Dendritic cell treated with granulocyte-macrophage colony-stimulating factor and Interleukin-4, amounts not matched to agents 40 ng/mL and 50 ng/mL, for 4 days (primary cell): ENCODE measurements at regions not wholly inside any gene's neighbourhood (a gene's known extent, or its start where the extent isn't known, plus 50 kb on each side); places are given as distances from the start of the nearest gene placed in this dataset.
A peak's percentile ranks its signal among the peaks of the same experiment; 100 is the strongest.
"Not testable (repeated sequence)": the region's sequence is repeated elsewhere in the genome, so short reads cannot be mapped to it uniquely, and the experiment has no call there.

Experiments used
- H3K27ac Mint-ChIP-seq: one replicate; pipeline ENCODE4 v1.8.0; 2022; ENCODE audit warnings: mild to moderate bottlenecking, mixed read lengths
- H3K27me3 Mint-ChIP-seq: one replicate; pipeline ENCODE4 v1.8.0; 2022; ENCODE audit warnings: mild to moderate bottlenecking, mixed read lengths
- H3K36me3 Mint-ChIP-seq: one replicate; pipeline ENCODE4 v1.8.0; 2022; ENCODE audit warnings: low read depth, mixed read lengths
- H3K4me1 Mint-ChIP-seq: one replicate; pipeline ENCODE4 v1.8.0; 2022; ENCODE audit warnings: low read depth, mixed read lengths
- H3K4me3 Mint-ChIP-seq: one replicate; pipeline ENCODE4 v1.8.0; 2022; ENCODE audit warnings: mild to moderate bottlenecking, moderate library complexity, mixed read lengths
- H3K9me3 Mint-ChIP-seq: one replicate; pipeline ENCODE4 v1.8.0; 2022; ENCODE audit warnings: mixed read lengths
- intact Hi-C: fragments of 100-400 bp; cut with micrococcal nuclease; formaldehyde crosslinking; loops from one replicate; pipeline ENCODE4 v1.15.0; 2022

- Mint-ChIP-seq H3K4me1 (peaks cover 63% of the 10 kb centered on the region), H3K36me3 (peaks cover 12% of the 10 kb centered on the region), H3K27me3 (peaks cover 46% of the 10 kb centered on the region)
- H3K4me3 Mint-ChIP-seq, intact Hi-C loops, H3K9me3 Mint-ChIP-seq, H3K27ac Mint-ChIP-seq: not testable (repeated sequence)
These were observed 145.4 kb downstream of the LAT start for GRCh38 chr16:29130131-29130711.

DNA sequence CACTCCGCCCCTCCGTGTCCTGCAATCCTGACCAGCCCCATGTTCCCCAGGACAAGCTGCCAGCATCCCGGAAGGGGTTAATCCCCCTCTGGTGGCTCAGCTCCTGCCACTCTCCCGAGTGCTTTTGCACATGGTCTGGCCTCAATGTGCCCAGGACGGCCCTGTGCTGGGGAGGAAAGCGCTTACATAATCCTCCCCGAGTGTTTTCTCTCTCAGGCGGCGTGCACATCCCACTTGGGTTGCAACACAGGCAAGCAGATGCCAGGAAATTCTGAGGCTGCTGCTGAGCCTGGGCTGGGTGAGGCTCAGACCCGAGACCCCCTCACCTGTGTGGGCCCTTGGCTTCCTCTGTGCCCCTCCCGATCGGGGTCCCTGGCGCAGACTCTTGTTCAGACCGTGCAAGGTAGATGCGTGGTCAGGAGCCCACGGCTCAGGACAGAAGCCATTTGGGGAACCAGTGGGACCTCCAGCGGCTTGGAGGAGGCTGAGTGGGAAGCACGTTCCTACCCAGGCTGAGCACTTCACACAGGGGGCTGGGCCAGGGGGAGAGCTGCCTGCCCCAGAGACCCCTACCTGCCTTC lies 144.7 kb downstream of the LAT start:
- not testable (repeated sequence) for H3K9me3 Mint-ChIP-seq, H3K27ac Mint-ChIP-seq
- Mint-ChIP-seq H3K4me3 (peak overlapping the region; percentile 23), H3K36me3 (peaks cover 11% of the 10 kb centered on the region), H3K27me3 (peaks cover 45% of the 10 kb centered on the region), H3K4me1 (peaks cover 64% of the 10 kb centered on the region)
- intact Hi-C loops, result loop anchor here (5.0 kb wide), 1 partner anchor 58 kb away; no protein-coding TSS in a partner anchor

DNA sequence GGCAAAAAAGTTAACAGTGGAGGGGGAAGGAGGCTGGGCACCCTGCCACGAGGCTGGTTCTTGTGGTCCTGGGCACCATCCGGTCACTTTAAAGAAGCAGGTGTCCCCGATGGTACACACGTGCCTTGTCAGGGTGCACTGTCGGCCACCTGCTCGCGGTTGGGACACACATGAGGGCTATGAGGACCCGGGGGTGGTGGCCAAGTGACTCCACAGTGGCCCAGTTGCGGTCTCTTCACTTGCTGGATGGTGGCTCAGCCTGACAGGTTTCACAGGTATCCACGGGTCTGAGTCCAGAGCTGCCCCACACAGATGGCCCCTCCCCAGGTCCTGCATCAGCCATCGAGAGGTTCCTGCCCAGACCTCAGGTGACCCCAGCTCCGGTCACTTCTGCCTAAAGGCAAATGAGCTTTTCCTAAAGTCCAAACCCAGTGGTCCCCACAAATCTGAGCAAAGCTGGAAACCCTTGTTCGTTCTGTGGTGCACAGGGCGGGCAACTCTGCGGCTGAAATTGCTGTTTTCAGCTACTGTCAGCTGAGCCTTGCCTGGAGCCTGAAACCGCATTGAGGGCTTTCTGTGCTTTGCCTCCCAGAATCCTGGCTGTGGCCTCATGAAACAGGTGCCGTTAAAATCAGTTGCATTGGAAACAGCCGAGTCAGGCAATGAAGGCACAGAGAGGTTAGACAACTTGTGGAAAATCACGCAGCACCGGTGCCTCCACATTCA lies 144.0 kb downstream of the LAT start:
- Mint-ChIP-seq H3K27me3 (peaks cover 43% of the 10 kb centered on the region), H3K4me1 (peaks cover 62% of the 10 kb centered on the region), H3K36me3 (peaks cover 12% of the 10 kb centered on the region)
- H3K9me3 Mint-ChIP-seq, H3K4me3 Mint-ChIP-seq, H3K27ac Mint-ChIP-seq: not testable (repeated sequence)
- intact Hi-C loops, result loop anchor here (5.0 kb wide), 1 partner anchor 58 kb away; no protein-coding TSS in a partner anchor

DNA sequence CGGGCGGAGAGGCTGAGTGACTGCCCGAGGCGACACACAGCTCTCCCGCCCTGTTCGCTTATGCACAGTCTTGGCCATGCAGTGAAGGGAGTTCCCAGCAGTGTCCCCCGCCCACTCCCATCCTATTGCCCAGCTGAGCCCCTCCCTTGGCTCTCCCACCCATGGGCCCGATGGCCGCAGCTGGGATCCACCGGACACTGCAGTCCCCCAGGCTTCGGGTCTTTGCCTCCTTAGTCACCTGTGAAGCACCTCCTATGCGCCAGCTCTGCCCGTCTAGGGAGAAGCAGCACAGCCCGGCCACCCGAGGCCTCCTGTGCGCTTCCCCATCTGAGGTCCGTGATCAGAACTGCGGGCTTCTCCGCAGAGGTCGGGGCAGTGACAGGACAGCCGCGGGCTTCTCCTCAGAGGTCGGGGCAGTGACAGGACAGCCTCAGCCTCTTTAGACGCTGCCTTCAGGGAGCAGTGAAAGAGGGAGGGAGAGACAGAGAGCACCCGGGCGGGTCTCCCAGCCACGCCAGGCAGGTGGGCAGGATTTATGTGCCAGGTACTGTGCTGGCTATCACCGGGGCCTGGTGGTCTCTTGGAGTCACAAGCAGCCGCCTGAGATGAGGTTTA lies 143.1 kb downstream of the LAT start:
- Mint-ChIP-seq H3K4me1 (peaks cover 57% of the 10 kb centered on the region), H3K36me3 (peaks cover 12% of the 10 kb centered on the region), H3K27ac (peak overlapping the region; percentile 22), H3K27me3 (peaks cover 37% of the 10 kb centered on the region)
- intact Hi-C loops, result loop anchor here (5.0 kb wide), 1 partner anchor 59 kb away; no protein-coding TSS in a partner anchor
- H3K4me3 Mint-ChIP-seq, H3K9me3 Mint-ChIP-seq: not testable (repeated sequence)

DNA sequence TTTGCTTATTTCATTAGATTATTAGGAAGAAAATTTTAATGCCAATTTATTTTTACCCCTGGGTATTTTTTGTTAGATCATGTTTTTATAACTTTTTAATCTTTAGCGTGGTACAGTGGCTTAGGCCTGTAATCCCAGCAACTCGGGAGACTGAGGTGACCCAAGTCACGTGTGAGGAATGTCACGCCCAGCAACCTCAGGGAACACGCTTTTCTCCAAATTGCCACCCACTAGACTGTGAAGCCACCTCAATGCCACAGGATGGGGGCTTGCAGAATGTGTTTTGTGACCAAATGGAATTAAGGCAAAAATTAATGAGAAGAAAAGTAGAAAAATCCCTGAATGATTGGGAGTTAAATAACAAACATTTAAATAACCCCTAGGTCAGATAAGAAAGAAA lies 141.8 kb downstream of the LAT start:
- Mint-ChIP-seq H3K4me3 (peak overlapping the region; percentile 66), H3K4me1 (peaks cover 57% of the 10 kb centered on the region), H3K27me3 (peaks cover 32% of the 10 kb centered on the region), H3K36me3 (peaks cover 14% of the 10 kb centered on the region), H3K9me3 (no peaks in the 10 kb centered on the region), H3K27ac (peak overlapping the region; percentile 89)
- intact Hi-C loops, result loop anchor here (1.0 to 5.0 kb wide), 2 partner anchors 11 to 61 kb away; no protein-coding TSS in a partner anchor

- no peaks in the 10 kb centered on the region for H3K9me3 Mint-ChIP-seq
- H3K4me3 Mint-ChIP-seq, result peak overlapping the region; percentile 66
- H3K4me1 Mint-ChIP-seq, result peaks cover 57% of the 10 kb centered on the region
- peaks cover 19% of the 10 kb centered on the region for H3K36me3 Mint-ChIP-seq
- intact Hi-C loops, result loop anchor here (1.0 to 5.0 kb wide), 2 partner anchors 11 to 61 kb away; no protein-coding TSS in a partner anchor
- peak overlapping the region; percentile 89 for H3K27ac Mint-ChIP-seq
- peaks cover 32% of the 10 kb centered on the region for H3K27me3 Mint-ChIP-seq
These were observed 141.2 kb downstream of the LAT start for GRCh38 chr16:29126057-29126494.

DNA sequence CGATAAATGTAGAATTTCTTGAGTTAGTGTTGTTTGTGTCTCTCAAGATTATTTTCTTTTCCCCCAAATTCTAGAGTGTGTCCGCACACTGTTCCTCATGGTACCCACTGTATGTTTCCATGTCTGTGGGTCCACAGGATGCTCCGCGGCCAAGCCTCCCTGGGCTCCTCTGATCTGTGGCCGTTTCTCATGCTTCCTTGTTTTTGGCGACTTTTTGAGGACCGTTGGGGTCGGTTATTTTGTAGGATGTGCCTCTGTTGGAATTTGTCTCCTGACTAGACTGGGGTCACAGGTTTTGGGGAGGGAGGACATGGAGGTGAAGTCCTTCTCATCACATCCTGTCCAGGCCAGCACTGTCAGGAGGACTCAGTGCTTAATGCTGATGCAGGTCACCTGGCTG lies 140.0 kb downstream of the LAT start:
- intact Hi-C loops, result loop anchor here (5.0 kb wide), 1 partner anchor 62 kb away; no protein-coding TSS in a partner anchor
- peaks cover 53% of the 10 kb centered on the region for H3K4me1 Mint-ChIP-seq
- no peak overlapping the region for H3K4me3 Mint-ChIP-seq
- no peaks in the 10 kb centered on the region for H3K9me3 Mint-ChIP-seq
- peaks cover 19% of the 10 kb centered on the region for H3K36me3 Mint-ChIP-seq
- peak overlapping the region; percentile 89 for H3K27ac Mint-ChIP-seq
- H3K27me3 Mint-ChIP-seq, result peaks cover 28% of the 10 kb centered on the region

- Mint-ChIP-seq H3K27me3 (peaks cover 22% of the 10 kb centered on the region), H3K4me1 (peaks cover 46% of the 10 kb centered on the region), H3K36me3 (peaks cover 19% of the 10 kb centered on the region)
- H3K27ac Mint-ChIP-seq, intact Hi-C loops, H3K9me3 Mint-ChIP-seq, H3K4me3 Mint-ChIP-seq: not testable (repeated sequence)
These were observed 139.3 kb downstream of the LAT start for GRCh38 chr16:29124162-29124561.

DNA sequence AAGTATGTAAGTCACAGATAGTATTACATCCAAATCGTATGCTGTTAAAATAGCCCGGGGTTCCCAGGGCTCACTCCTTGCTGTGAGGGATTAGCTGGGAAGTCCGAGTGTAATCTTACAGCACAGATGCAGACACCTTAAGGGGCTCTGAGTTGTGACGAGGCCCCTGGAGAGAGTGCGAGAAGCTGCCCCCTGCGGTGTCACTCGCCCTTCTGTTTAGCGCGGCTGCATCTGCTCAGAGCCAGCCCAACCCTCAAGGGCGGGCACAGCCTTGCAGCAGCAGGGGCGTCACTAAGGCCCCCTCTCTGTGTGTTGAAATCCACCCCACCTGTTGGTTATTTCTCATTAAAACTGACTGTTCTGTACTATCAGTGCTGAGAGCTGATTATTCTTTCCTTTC lies 135.8 kb downstream of the LAT start:
- H3K27ac Mint-ChIP-seq, H3K9me3 Mint-ChIP-seq: not testable (repeated sequence)

DNA sequence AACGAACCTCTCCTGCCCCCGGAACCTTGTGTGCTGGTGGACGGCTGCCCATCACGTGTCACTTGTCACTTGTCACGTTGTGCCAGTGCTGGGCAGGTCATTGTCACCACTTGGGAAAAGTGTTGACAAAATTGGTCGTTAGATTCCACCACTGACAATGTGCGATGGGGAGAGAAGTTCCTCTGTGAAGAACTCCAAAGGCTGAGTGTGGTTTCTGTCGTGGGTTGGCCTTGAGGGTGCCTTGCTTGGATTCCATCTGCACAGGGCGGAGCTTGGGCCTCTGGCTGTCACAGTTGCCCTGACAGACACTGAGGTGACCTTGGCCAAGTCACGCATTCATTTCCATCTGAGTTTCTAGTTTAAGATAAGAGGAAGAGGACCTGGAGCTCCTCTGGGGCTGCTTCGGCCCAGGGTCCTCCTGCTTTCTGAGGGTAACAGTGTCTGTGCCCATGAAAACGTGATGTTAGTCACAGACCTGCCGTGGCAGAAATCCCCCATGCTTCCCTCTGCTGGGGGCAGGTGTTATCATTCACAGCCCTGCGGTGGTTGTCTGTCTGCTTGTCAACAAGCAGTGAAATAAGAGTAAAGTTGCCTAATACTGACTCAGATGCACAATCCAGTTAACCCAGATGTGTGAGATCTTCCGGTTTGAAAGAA lies 133.6 kb downstream of the LAT start:
- H3K27me3 Mint-ChIP-seq, result peaks cover 24% of the 10 kb centered on the region
- H3K27ac Mint-ChIP-seq, result peak overlapping the region; percentile 77
- intact Hi-C loops, result loop anchor here (10.0 kb wide), 1 partner anchor 56 kb away; no protein-coding TSS in a partner anchor
- not testable (repeated sequence) for H3K9me3 Mint-ChIP-seq
- peaks cover 46% of the 10 kb centered on the region for H3K4me1 Mint-ChIP-seq
- H3K36me3 Mint-ChIP-seq, result peaks cover 35% of the 10 kb centered on the region
- H3K4me3 Mint-ChIP-seq, result peak overlapping the region; percentile 44

More for the DNA sequence above, 135.8 kb downstream of the LAT start:
- Mint-ChIP-seq H3K36me3 (peaks cover 27% of the 10 kb centered on the region), H3K27me3 (peaks cover 25% of the 10 kb centered on the region), H3K4me1 (peaks cover 41% of the 10 kb centered on the region)
- H3K4me3 Mint-ChIP-seq, intact Hi-C loops: not testable (repeated sequence)

DNA sequence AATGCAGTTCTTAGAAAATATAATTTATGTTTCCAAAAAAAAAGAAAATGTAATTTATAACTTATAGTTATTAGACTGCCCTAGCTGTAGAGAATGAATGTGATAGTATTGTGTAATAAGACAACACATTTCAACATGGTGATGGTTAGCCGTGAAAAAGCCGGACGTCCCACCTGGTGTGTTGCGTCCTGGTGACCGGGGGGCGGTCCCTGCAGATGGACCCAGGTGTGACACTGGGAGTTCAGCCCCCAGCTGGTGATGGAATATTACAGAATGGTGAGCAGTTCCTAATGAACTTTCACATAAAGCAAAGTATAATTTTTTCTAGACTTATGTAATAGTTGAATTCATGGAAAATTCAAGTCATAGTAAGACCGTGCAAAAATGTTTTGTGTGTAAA lies 132.8 kb downstream of the LAT start:
- Mint-ChIP-seq H3K9me3 (no peaks in the 10 kb centered on the region), H3K36me3 (peaks cover 40% of the 10 kb centered on the region), H3K4me3 (peak overlapping the region; percentile 17), H3K27ac (peak overlapping the region; percentile 77), H3K4me1 (peaks cover 46% of the 10 kb centered on the region), H3K27me3 (peaks cover 23% of the 10 kb centered on the region)
- intact Hi-C loops, result loop anchor here (10.0 kb wide), 1 partner anchor 57 kb away; no protein-coding TSS in a partner anchor

- Mint-ChIP-seq H3K27me3 (peaks cover 23% of the 10 kb centered on the region), H3K36me3 (peaks cover 45% of the 10 kb centered on the region), H3K27ac (peak overlapping the region; percentile 76), H3K4me3 (peak overlapping the region; percentile 33), H3K9me3 (no peaks in the 10 kb centered on the region), H3K4me1 (peaks cover 49% of the 10 kb centered on the region)
- intact Hi-C loops, result loop anchor here (10.0 kb wide), 1 partner anchor 58 kb away; no protein-coding TSS in a partner anchor
These were observed 132.1 kb downstream of the LAT start for GRCh38 chr16:29116980-29117379.

- Mint-ChIP-seq H3K36me3 (peaks cover 43% of the 10 kb centered on the region), H3K27me3 (peaks cover 24% of the 10 kb centered on the region), H3K27ac (peak overlapping the region; percentile 76), H3K4me1 (peaks cover 49% of the 10 kb centered on the region), H3K4me3 (peak overlapping the region; percentile 2)
- intact Hi-C loops, result loop anchor here (10.0 kb wide), 1 partner anchor 59 kb away; no protein-coding TSS in a partner anchor
- H3K9me3 Mint-ChIP-seq, result not testable (repeated sequence)
These were observed 131.4 kb downstream of the LAT start for GRCh38 chr16:29116207-29116606.
